ENCODE measurements at regions not wholly inside any gene's neighbourhood (a gene's known extent, or its start where the extent isn't known, plus 50 kb on each side); places are given as distances from the start of the nearest gene placed in this dataset.
A peak's percentile ranks its signal among the peaks of the same experiment; 100 is the strongest.

- no peak for DNase-seq
Observed at GRCh38 chr9:107693625-107694326, 204.2 kb upstream of the KLF4 start.

- DNase-seq: no peak
Observed at GRCh38 chr9:107691664-107692063, 202.1 kb upstream of the KLF4 start.

- no peak for DNase-seq
Observed at GRCh38 chr9:107690021-107690420, 200.5 kb upstream of the KLF4 start.

GRCh38 chr9:107688728-107689127, 199.2 kb upstream of the KLF4 start:
- DNase-seq: no peak

- no peak for DNase-seq
Observed at GRCh38 chr9:107685901-107686300, 196.3 kb upstream of the KLF4 start.

- no peak for DNase-seq
Observed at GRCh38 chr9:107685376-107685775, 195.8 kb upstream of the KLF4 start.

- DNase-seq: no peak
Observed at GRCh38 chr9:107684224-107684623, 194.7 kb upstream of the KLF4 start.

- DNase-seq: no peak
Observed at GRCh38 chr9:107683566-107683965, 194.0 kb upstream of the KLF4 start.

- no peak for DNase-seq
Observed at GRCh38 chr9:107681988-107682387, 192.4 kb upstream of the KLF4 start.

GRCh38 chr9:107675351-107676259, 186.0 kb upstream of the KLF4 start:
- DNase-seq: no peak

- no peak for DNase-seq
Observed at GRCh38 chr9:107674721-107675277, 185.2 kb upstream of the KLF4 start.

GRCh38 chr9:107673861-107674720, 184.5 kb upstream of the KLF4 start:
- DNase-seq: no peak

- no peak for DNase-seq
Observed at GRCh38 chr9:107671588-107671987, 182.0 kb upstream of the KLF4 start.

GRCh38 chr9:107669422-107669821, 179.9 kb upstream of the KLF4 start:
- DNase-seq: no peak

GRCh38 chr9:107667231-107668070, 177.9 kb upstream of the KLF4 start:
- DNase-seq: no peak

GRCh38 chr9:107665057-107665456, 175.5 kb upstream of the KLF4 start:
- DNase-seq: no peak

- no peak for DNase-seq
Observed at GRCh38 chr9:107660976-107661375, 171.4 kb upstream of the KLF4 start.

- peak; percentile 29 for DNase-seq
Observed at GRCh38 chr9:107653263-107653821, 163.8 kb upstream of the KLF4 start.

GRCh38 chr9:107650995-107651394, 161.4 kb upstream of the KLF4 start:
- DNase-seq: no peak

GRCh38 chr9:107650321-107650720, 160.8 kb upstream of the KLF4 start:
- no peak for DNase-seq

GRCh38 chr9:107648153-107648715, 158.7 kb upstream of the KLF4 start:
- DNase-seq: no peak

Data from NCI-H2029 treated with DMSO at 0.1 percent for 48 hours (cell line).